Esophagus muscularis mucosa (tissue), 4 donors: ENCODE measurements at regions not wholly inside any gene's neighbourhood (a gene's known extent, or its start where the extent isn't known, plus 50 kb on each side); places are given as distances from the start of the nearest gene placed in this dataset.
"Not testable (repeated sequence)": the region's sequence is repeated elsewhere in the genome, so short reads cannot be mapped to it uniquely, and the experiment has no call there.

Source experiments
- DNase-seq: peaks from one replicate; pipeline ENCODE4 v3.0.0-alpha.2; 2017; ENCODE audit errors: extremely low spot score
- H3K27ac ChIP-seq, 4 donors: fragments of 200-600 bp; sonication (generic); replicated peaks in 1 of 4; 1 replicate in 3 of 4; 2 replicates in 1 of 4; pipeline ENCODE4 v1.5.1; 2016 to 2019; ENCODE audit warnings: mild to moderate bottlenecking in 1 of 4
- H3K27me3 ChIP-seq, 4 donors: fragments of 200-600 bp; sonication (generic); one replicate each; pipeline versions ENCODE4 v1.5.1 to v1.6.0; 2016 to 2019
- H3K36me3 ChIP-seq, 4 donors: fragments of 200-600 bp; sonication (generic); one replicate each; pipeline ENCODE4 v1.5.1; 2016 to 2019
- H3K4me1 ChIP-seq, 4 donors: fragments of 200-600 bp; sonication (generic); one replicate each; pipeline ENCODE4 v1.5.1; 2016 to 2019
- H3K4me3 ChIP-seq, 4 donors: fragments of 200-600 bp; sonication (generic); 1 replicate in 2 of 4; 2 replicates in 2 of 4; pipeline ENCODE4 v1.5.1; 2016 to 2019; ENCODE audit warnings: mild to moderate bottlenecking in 4 of 4, moderate library complexity in 1 of 4
- H3K9me3 ChIP-seq, 4 donors: fragments of 200-600 bp; sonication (generic); 1 replicate in 3 of 4; 2 replicates in 1 of 4; pipeline ENCODE4 v1.5.1; 2016 to 2019
- CTCF ChIP-seq, 3 experiments: fragments of 200-600 bp in 2 of 3; fragments of 450-650 bp in 1 of 3; sonication (generic) in 2 of 3; IDR thresholded peaks; one replicate each; pipeline ENCODE4 v1.5.1; 2017 to 2019; ENCODE audit warnings: antibody characterized with exemption in 3 of 3, mild to moderate bottlenecking in 2 of 3, moderate library complexity in 1 of 3
- EP300 ChIP-seq: sonication (generic); formaldehyde crosslinking; IDR thresholded peaks from one replicate; pipeline ENCODE4 v1.6.1; 2017; ENCODE audit warnings: antibody characterized with exemption
- POLR2A ChIP-seq: fragments of 450-650 bp; IDR thresholded peaks from one replicate; pipeline ENCODE4 v1.6.1; 2017; ENCODE audit warnings: antibody characterized with exemption, moderate library complexity, mild to moderate bottlenecking, low read depth
- POLR2AphosphoS5 ChIP-seq, 2 donors: sonication (generic); formaldehyde crosslinking; IDR thresholded peaks; one replicate each; pipeline ENCODE4 v1.6.1; 2017; ENCODE audit warnings: antibody characterized with exemption in 2 of 2
- WGBS: methylation state at CpG from one replicate; pipeline ENCODE4 v1.1.5; 2018; 5-methylcytosine and 5-hydroxymethylcytosine counted together
- intact Hi-C: fragments of 100-400 bp; cut with DNase I; formaldehyde crosslinking; loops from one replicate; pipeline ENCODE4 v1.15.1; 2023

DNA sequence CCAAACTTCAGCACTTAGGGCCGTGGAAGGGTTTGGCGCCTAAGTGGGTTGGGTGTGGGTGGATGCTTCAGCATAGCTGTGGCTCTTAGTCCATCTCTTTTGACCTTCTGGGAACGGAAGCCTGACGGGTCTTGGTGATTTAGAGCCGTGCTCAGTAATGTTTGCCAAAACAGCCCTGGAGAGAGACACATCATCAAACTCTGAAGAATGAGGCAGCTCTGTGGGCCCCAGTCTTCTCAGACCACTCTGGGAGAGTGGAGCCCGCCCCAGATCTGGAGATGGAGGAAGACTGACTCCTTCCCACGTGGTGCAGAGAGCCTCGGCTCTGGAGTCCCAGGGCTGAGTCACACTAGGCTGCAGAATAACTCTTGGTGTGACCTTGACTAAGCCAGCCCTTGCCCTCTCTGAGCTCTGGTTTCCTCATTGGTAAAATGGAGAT is 168.9 kb downstream of the C11orf91 start:
- intact Hi-C loops: no loop called here
- Histone ChIP-seq H3K27me3 (peaks cover 0 to 13% (median 0%) of the 10 kb centered on the region in 4 donors), H3K36me3 (no peaks in the 10 kb centered on the region)

GRCh38 chr11:33530815-33531214 is 169.8 kb downstream of the C11orf91 start:
- H3K36me3 ChIP-seq: no peaks in the 10 kb centered on the region
- 82% methylated on average over 5 of the region's 5 CpGs for WGBS
- no peak overlapping the region for H3K4me3 ChIP-seq
- H3K27ac ChIP-seq: no peak overlapping the region
- H3K9me3 ChIP-seq: peaks cover 0 to 19% (median 14%) of the 10 kb centered on the region in 4 donors
- TF ChIP-seq EP300: no peak
- intact Hi-C loops: no loop called here
- H3K27me3 ChIP-seq: peaks cover 0 to 15% (median 0%) of the 10 kb centered on the region in 4 donors
- no peaks in the 10 kb centered on the region for H3K4me1 ChIP-seq
- peak; percentile 37 for DNase-seq

More for the DNA sequence above, 168.9 kb downstream of the C11orf91 start:
- no peak overlapping the region for H3K27ac ChIP-seq
- peaks cover 0 to 19% (median 8%) of the 10 kb centered on the region in 4 donors for H3K9me3 ChIP-seq
- H3K4me1 ChIP-seq: no peaks in the 10 kb centered on the region
- 67% methylated on average over 2 of the region's 8 CpGs for WGBS
- peak; percentile 86 for DNase-seq
- no peak overlapping the region for H3K4me3 ChIP-seq
- TF ChIP-seq EP300 (no peak), POLR2A (no peak), CTCF (IDR thresholded peaks at IDR 0.05) (no peak), POLR2AphosphoS5 (IDR thresholded peaks at IDR 0.05) (no peak)

- WGBS: 67% methylated on average over 2 of the region's 2 CpGs
- Histone ChIP-seq H3K36me3 (no peaks in the 10 kb centered on the region), H3K4me3 (no peak overlapping the region), H3K9me3 (peaks cover 0 to 13% (median 9%) of the 10 kb centered on the region in 4 donors), H3K4me1 (no peaks in the 10 kb centered on the region), H3K27ac (no peak overlapping the region), H3K27me3 (peaks cover 0 to 21% (median 0%) of the 10 kb centered on the region in 4 donors)
- DNase-seq: no peak
- intact Hi-C loops: no loop called here
- TF ChIP-seq POLR2AphosphoS5 (IDR thresholded peaks at IDR 0.05) (no peak), CTCF (IDR thresholded peaks at IDR 0.05) (no peak), EP300 (no peak), POLR2A (no peak)
Observed at GRCh38 chr11:33529461-33529860, 171.2 kb downstream of the C11orf91 start.

GRCh38 chr11:33527738-33528137 is 172.9 kb downstream of the C11orf91 start:
- H3K36me3 ChIP-seq, DNase-seq, H3K4me3 ChIP-seq, H3K4me1 ChIP-seq, H3K27ac ChIP-seq, intact Hi-C loops: not testable (repeated sequence)
- 88% methylated on average over 4 of the region's 4 CpGs for WGBS
- peaks cover 0 to 22% (median 0%) of the 10 kb centered on the region in 4 donors for H3K27me3 ChIP-seq
- H3K9me3 ChIP-seq: peaks cover 0 to 13% (median 9%) of the 10 kb centered on the region in 4 donors

- H3K27me3 ChIP-seq: peaks cover 0 to 17% (median 0%) of the 10 kb centered on the region in 4 donors
- DNase-seq: no peak
- H3K4me1 ChIP-seq: no peaks in the 10 kb centered on the region
- H3K9me3 ChIP-seq: peaks cover 0 to 13% (median 9%) of the 10 kb centered on the region in 4 donors
- 90% methylated on average over 4 of the region's 4 CpGs for WGBS
- H3K36me3 ChIP-seq: no peaks in the 10 kb centered on the region
- H3K4me3 ChIP-seq: no peak overlapping the region
- intact Hi-C loops: no loop called here
- H3K27ac ChIP-seq: no peak overlapping the region
- no peak for TF ChIP-seq POLR2A
- no peak for TF ChIP-seq EP300
- no peak for TF ChIP-seq POLR2AphosphoS5 (IDR thresholded peaks at IDR 0.05)
- no peak for TF ChIP-seq CTCF (IDR thresholded peaks at IDR 0.05)
Observed at GRCh38 chr11:33525789-33526188, 174.8 kb downstream of the C11orf91 start.

- Histone ChIP-seq H3K4me1 (no peaks in the 10 kb centered on the region), H3K4me3 (no peak overlapping the region), H3K36me3 (no peaks in the 10 kb centered on the region), H3K27me3 (peaks cover 0 to 21% (median 0%) of the 10 kb centered on the region in 4 donors), H3K9me3 (peaks cover 0 to 7% (median 2%) of the 10 kb centered on the region in 4 donors), H3K27ac (no peak overlapping the region)
- DNase-seq: peak; percentile 68
- WGBS: 77% methylated on average over 3 of the region's 3 CpGs
- TF ChIP-seq CTCF (IDR thresholded peaks at IDR 0.05): no peak
- intact Hi-C loops: no loop called here
Observed at GRCh38 chr11:33521384-33521783, 179.2 kb downstream of the C11orf91 start.
